ENCODE measurements at regions not wholly inside any gene's neighbourhood (a gene's known extent, or its start where the extent isn't known, plus 50 kb on each side); places are given as distances from the start of the nearest gene placed in this dataset.

- no peak; the same call in 1 of the 2 replicates for TF ChIP-seq TRAFD1 (CRISPR knock-in tag; IDR thresholded peaks at IDR 0.05; ENCODE audit: borderline replicate concordance)
- TF ChIP-seq YEATS2 (CRISPR knock-in tag; IDR thresholded peaks at IDR 0.05; ENCODE audit: borderline replicate concordance), result no peak
- peak; percentile 32; the same call in 1 of the 2 replicates for TF ChIP-seq THRA (CRISPR knock-in tag; IDR thresholded peaks at IDR 0.05; ENCODE audit: borderline replicate concordance)
- TF ChIP-seq ZNF605 (CRISPR knock-in tag; IDR thresholded peaks at IDR 0.05), result no peak
- no peak for TF ChIP-seq ETV6 (CRISPR knock-in tag; conservative IDR thresholded peaks at IDR 0.05)
- TF ChIP-seq ZNF879 (CRISPR knock-in tag; IDR thresholded peaks at IDR 0.05), result no peak
- no peak for TF ChIP-seq HOMEZ (CRISPR knock-in tag; IDR thresholded peaks at IDR 0.05; ENCODE audit: low read depth)
- TF ChIP-seq TBP (CRISPR knock-in tag; IDR thresholded peaks at IDR 0.05), result no peak
- TF ChIP-seq ZNF562 (CRISPR knock-in tag; IDR thresholded peaks at IDR 0.05; ENCODE audit: borderline replicate concordance), result no peak
- no peak for TF ChIP-seq IRF1 (CRISPR knock-in tag; IDR thresholded peaks at IDR 0.05; ENCODE audit: low read depth)
- no peak for TF ChIP-seq ZNF256 (CRISPR knock-in tag; conservative IDR thresholded peaks at IDR 0.05)
- TF ChIP-seq ZNF790 (CRISPR knock-in tag; IDR thresholded peaks at IDR 0.05; ENCODE audit: borderline replicate concordance), result no peak
- TF ChIP-seq ZNF816 (CRISPR knock-in tag; IDR thresholded peaks at IDR 0.05; ENCODE audit: borderline replicate concordance), result peak; percentile 35; the same call in 1 of the 2 replicates
- TF ChIP-seq HOXA5 (CRISPR knock-in tag; IDR thresholded peaks at IDR 0.05), result no peak
- no peak for TF ChIP-seq CENPBD1 (CRISPR knock-in tag; IDR thresholded peaks at IDR 0.05; ENCODE audit: borderline replicate concordance, low read depth)
- no peak for TF ChIP-seq RBFOX2 (IDR thresholded peaks at IDR 0.05; ENCODE audit: low read depth, low read length)
- no peak for TF ChIP-seq NR0B2 (CRISPR knock-in tag; IDR thresholded peaks at IDR 0.05)
- no peak for TF ChIP-seq RFX1 (IDR thresholded peaks at IDR 0.05)
- 0 out of 2 replicates have a peak, but pooled peaks have one; percentile 19 for TF ChIP-seq ZNF331 (CRISPR knock-in tag; IDR thresholded peaks at IDR 0.05)
- no peak for TF ChIP-seq ZNF629 (CRISPR knock-in tag; conservative IDR thresholded peaks at IDR 0.05)
- TF ChIP-seq MAFF (IDR thresholded peaks at IDR 0.05; ENCODE audit: low read depth, low read length), result no peak
- no peak for TF ChIP-seq CSRNP2 (CRISPR knock-in tag; conservative IDR thresholded peaks at IDR 0.05; ENCODE audit: low read depth)
- TF ChIP-seq ZNF567 (CRISPR knock-in tag; IDR thresholded peaks at IDR 0.05; ENCODE audit: borderline replicate concordance), result no peak
These were observed 131.8 kb downstream of the FOXA2 start (continued) for GRCh38 chr20:22452442-22453011.

Measured in HepG2 (cell line).